SHP77 treated with DMSO at 0.1 percent for 48 hours (cell line): ENCODE measurements at regions not wholly inside any gene's neighbourhood (a gene's known extent, or its start where the extent isn't known, plus 50 kb on each side); places are given as distances from the start of the nearest gene placed in this dataset.

Source experiments
- DNase-seq: peaks from one replicate; lab custom pipeline; 2025; lab: John Stamatoyannopoulos, UW

DNA sequence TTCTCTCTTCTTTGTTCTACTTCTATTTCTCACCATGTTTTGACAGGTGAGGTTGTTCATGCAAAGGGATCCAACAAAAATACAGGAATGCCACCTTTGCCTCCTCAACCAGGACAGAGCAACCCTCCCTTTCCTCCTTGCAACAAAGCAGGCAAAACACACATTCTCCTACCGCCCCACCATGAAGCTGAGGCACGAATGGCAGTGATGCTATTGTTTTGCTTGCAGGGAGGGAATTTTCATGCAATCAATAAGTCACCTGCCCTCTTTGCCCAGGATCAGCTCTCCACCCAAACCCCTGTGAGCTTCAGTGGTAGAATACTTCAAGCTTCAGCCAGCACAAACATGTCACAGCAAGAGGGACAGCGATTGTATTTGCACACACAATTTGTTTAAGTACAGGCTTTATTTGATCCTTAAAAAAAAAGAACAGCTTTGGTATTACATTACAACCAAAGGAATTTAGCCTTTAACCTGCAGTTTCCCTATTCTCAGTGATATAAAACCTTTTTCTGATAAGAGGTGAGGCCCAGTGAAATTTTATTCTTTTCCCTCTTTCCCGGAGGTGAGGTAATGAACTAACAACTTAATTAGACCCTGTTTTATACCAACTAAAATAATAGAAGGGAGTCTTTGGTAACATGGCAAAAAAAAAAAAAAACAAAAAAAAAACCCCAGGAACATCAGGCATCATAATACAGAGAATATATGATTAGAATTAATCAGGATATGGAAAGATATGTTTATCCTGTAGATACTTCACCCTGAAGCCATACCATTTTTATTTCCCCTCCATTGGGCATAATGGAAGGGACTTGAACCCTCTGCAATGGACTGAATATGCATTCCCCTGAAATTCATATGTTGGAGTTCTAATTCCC is 87.0 kb upstream of the EEA1 start:
- no peak for DNase-seq

DNA sequence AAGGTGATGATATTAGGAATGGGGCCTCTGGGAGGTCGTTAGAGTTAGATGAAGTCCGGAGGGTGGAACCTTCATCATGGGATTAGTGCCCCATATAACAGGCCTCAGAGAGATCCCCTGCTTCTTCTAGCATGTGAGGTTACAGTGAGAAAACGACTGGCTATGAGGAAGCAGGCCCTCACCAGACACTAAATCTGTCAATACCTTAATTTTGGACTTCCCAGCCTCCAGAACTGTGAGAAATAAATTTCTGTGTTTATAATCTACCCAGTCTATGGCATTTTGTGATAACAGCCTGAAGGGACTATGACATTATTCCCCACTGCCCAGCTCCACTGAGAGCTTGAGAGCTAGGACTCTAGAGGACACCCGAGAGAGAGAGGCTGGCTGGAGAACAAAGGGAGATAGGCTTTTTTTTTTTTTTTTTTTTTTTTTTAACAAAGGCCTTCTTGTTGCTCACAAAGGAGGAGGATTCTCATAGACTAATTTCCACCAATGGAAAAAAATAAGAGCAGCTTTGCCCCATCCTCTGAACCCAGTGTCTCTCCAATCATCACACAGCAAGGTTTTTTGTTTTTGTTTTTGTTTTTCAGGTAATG is 87.8 kb upstream of the EEA1 start:
- DNase-seq = no peak

DNA sequence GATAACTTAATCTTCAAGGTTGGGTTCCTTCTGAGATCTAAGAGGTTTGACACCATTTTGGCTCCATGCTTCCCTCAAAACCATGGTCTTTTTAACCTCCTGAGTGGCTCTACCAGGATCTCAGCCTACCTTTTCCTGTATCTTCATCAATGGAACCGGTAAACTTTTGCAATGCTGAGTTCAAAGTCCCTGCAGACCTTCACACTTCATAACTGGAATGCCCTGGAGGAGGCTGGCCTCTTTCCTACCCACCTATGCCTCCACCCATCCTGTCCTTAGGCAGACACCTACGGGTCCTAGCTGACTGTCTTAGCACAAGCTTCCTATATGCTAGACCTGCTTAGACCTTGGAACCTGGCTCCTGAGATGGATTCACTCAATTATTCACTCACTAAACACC is 89.5 kb upstream of the EEA1 start:
- no peak for DNase-seq

DNA sequence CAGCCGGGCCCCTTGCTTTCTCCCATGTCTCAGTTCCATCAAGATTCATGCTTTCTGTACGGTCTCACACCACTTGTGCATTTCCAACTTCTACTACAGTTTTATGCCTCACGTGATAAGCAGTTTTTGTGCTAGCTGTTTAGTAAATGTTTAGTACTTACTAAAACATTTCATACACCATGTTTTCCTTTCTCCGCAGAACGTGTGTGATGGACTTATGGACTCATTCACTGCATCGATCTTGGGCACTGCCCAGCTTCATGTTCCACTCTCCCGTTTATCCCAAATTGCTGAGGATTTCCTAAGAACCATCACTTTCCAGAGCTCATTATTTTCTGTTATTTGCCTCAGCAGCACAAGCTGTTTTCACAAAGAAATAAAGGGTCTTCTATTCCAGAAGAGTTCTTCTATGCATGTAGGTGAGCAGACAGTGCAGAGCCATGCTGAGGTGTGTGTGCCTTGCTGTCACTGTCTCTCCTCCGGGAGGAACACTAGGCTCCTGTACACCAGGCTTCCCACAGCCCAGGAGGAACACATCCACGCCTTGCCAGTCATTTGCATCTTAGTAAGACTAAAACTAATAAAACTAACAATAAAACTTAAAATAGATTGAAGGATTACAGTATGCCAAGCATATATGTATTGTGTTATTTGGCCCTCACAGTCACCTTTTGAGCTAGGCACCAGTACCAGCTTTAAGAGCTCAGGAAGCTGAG is 90.3 kb upstream of the EEA1 start:
- DNase-seq = no peak

DNA sequence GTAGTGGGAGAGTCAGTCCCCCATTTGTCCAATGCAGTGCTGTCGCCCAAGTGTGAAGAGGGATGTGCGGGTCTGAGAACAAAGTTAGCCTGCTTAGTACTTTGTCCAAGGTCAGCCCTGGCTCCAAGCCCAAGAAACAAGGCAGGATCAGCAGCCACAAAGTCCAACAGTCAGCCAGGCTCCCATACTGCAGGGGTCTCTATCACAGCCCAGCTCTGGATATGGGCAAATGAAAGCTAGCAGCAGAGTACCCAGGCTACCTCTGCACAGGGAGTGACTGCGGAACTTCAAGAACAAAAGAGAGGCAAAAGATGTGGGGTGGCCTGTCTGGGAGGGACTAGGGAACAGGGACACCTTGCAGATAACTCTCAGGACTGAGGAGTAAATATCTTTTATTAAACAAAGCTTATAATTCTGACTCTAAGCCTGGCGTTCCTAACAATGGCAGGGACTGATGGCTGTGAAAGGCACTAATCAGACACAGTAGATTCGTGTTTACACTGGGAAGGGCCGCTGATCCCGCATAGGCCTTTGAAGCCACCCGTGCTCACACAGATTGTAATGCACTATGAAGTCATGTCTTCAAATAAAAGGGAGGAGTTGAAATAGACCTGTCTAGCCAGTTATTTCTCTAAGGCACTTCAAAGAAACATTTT is 91.0 kb upstream of the EEA1 start:
- no peak for DNase-seq

DNA sequence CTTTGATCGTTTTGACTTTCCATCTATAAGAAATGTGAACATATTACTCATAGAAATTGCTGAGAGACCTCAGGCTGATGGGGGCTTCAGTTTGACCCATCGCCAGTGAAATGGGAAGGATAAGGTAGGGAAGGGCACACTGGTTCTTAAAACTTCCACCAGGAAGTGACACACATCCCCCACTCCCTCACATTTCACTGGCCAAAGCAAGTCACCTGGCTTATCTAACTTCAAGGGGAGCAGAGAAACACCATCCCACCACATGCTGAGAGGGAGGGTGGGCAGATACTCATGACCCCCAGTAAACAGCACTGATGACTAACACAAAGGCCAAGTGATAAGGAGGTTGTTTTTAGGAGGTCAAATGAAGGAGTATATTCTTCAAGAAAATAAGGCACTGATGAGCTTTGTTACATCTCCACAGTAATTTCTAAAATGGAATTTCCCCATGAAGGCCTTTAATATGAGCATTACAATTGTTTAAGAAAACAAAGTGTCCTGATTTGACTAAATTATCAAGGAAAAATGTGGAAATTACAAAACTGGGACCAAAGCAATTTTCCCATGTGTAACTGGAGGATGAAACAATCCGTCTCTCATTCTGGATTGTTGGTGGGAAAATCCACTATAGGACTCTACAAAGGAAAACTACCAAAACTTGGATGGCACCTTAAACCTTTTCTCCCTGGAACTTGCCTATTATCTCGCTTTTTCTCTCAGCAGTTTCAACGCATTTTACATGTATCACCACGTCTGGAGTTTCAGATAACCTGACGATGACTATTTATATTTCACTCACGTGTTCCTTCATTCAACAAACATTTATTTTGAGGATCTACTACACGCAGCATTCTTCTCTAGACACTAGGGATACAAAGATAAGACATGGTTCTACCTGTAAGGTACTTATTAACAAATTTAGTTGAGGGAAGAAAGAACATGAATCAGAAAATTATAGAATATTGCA is 91.8 kb upstream of the EEA1 start:
- DNase-seq = no peak

DNA sequence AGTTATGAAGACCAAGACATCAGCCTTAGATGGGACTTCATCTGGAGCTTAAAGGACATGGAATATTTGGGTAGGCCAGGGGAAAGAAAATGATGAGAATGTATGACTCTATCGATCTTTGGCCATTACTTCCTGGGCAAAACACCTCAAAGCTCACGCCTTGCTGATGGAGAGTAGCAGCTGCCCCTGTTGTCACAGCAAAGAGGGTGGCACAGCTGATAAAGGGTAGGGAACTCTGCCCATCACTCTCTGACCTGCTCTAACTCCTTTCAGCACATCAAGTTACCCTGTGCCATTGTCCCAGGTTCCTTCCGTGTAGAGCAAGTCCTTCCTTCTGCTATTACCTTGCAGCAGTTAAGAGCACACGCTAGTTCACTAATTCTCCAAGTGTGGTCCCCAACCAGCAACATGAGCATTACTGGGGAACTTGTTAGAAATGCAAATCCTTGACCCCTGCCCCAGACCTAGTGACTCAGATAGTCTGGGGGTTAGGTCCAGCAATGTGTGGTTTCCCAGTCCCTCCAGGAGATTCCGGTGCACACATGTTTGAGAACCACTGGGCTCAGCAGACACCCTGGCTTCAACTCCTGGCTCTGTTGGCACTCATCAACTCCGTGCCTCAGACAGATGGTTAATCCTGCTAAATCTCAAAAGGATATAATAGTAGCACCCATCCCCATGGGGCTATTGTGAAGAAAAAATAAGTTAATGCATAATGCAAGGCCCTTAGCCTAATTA is 93.7 kb upstream of the EEA1 start:
- DNase-seq = no peak

DNA sequence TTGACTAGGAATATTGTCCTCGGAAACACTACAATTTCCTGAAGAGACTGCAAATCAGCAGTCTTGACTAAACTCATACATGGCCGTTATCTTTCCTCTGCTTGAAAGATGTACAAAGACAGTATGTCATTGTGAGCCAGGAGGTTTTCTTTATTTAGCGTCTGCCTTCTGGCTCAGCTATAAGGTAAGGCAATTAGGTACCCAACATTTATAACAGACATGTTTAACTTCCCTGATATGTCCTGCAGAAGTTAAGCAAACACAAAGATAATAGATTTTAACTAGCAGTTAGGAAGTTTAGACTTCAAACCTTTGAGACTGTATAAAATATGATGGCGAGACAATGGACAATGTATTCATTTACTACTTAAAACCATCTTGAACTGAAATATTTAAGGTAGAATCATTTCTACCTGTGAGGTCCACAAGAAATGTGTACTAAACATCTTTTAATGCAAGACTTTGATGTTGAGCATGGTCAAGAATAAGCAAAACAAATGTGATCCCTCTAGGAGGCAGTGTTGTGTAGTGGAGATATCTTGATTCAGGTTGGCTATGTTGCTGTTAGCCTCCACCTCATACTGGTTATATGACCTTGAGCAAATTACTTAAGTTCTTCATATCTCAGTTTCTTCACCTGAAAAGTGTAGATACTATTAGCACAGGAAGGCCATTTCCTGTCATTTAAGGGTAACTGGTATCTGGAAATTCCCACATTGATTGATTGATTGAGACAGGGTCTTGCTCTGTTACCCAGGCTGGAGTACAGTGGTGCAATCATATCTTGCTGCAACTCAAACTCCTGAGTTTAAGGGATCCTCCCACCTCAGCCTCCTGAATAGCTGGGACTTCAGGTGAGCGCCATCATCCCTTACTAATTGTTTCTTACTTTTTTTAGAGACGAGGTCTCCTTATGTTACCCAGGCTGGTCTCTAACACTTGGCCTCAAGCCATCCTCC is 96.3 kb upstream of the EEA1 start:
- DNase-seq = no peak

DNA sequence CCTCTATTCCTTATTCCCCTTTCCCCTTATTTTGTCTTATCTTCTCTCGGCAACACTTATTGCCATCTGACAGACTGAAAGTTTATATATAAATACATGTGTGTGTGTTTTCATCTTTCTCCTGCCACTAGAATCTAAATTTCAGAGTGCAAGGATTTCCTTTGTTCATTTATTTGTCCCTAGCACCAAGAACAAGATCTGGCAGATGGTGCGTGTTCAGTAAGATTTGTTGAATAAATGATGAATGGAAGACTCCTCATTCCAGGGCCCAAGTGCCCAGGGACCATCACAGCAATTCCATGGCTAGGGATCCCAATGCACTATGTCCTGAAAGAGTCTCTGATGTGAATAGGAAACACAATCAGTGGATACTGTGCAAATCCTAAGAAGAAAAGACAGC is 97.9 kb upstream of the EEA1 start:
- DNase-seq = no peak

DNA sequence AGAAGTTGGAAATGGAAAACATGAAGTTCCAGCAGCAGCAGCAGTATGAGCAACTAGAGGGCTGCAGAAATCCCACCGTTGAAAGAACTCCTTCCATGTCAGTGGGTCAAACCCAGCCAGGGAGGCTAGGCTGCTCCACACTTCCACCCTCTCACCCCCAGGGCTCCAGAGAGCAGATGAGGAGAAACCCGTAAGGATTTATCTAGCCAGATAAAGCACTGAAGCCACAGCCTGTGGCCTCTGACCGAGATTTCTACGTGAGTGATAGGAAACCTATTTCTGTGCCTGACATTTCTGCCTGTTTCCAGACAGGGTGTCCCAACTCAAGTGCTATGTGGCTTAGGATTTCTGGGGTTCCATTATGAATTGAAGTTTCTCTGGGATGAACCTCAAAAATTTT is 100.0 kb upstream of the EEA1 start:
- no peak for DNase-seq

DNA sequence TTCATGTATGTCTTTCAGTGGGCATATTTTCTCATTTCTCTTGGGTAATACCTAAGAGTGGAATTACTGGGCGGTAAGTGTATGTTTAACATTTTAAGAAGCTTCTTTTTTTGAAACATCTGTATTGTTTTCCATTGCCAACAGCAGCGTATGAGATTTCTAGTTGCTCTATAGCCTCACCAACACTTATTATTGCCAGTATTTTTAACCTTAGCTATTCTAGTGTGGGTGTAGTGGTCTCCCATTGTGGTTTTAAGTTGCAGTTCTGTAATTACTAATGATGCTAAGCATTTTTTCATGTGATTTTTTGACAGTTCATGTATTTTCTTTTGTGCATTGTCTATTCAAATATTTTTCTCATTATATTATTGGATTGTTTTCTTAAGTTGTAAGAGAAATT is 101.9 kb upstream of the EEA1 start:
- no peak for DNase-seq

DNA sequence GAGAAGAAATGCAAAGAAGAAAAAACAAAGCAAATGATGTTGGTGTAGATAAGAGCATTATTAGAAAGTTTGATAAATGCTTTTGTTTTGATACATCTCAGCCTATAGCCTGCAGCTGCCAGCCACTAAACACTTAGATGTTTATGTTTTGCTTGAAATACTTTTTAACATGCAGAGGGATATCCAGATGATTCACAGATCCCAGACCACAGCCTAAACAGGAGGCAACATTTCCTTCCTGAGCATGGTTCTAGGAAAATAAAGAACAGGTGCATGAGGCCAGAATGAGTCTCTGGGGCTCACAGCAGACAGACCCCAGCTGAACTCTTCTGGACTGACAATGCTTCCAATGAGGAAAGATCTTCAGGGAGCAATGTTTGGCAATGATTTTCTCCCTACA is 103.7 kb upstream of the EEA1 start:
- DNase-seq = no peak

DNA sequence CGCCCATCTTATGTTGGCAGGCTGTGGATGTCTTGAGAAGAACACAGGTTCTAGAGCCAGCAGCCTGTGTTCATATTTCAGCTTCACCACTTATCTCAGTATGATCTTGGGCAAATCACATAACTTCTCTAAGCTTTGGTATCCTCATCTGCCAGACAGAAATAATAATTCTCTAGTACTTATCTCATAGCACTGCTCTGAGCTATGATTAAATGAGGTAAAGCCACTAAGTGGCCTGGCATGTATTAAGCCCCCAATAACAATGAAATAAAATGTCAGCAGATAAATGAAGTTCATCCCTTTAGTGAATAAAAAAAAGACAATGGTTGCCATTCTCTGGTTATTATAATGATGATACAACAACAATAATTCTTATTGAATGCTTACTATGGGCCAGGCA is 104.9 kb upstream of the EEA1 start:
- no peak for DNase-seq

DNA sequence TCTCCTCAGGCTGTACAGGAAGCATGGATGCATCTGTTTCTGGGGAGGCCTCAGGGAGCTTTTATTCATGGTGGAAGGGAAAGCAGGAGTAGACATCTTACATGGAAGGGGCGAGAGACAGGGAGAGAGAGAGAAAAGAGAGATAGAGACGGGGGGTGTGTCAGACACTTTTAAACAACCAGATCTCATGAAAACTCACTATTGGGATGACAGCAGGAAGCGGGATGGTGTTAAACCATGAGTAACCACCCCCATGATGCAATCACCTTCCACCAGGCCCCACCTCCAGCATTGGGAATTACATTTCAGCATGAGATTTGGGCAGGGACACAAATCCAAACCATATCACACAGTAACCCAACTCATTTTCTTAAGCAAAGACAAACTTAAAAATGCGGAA is 110.0 kb upstream of the EEA1 start:
- DNase-seq = no peak

DNA sequence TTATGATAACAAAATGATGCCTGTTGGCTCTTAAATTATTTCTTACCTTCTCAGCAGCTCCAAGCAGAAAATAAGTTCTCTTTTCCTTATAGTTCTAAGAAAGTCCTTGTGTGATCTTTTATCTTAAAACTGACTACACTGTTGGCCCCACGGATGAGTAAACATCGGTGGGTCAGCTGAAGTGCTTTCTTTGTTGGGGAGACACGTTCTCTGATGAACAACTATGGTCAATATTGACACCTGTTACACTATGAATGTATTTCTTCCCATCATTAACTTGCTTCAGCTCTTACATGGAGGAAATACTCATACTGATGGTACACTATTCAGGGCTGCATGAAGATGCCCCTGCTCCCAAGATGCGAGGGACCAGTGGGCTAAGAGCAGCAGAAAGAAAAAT is 110.8 kb upstream of the EEA1 start:
- DNase-seq = no peak

DNA sequence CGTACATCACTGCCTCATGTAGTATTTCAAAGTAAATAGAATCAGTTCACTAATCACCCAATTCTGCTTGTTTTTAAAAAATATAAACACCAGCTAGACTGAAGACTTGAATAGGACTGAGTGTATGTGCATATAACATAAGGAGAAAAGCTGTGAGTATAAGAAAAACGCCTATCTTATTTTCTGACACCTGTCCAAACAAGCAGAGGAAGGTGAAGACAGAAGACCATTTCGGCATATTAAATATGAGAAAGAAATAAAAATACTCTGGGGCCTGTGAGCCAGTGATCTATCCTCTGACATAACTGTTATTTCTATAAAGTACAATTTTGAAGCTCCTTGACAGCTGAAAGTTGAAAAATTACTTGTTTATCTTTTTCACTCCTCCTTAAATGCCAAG is 111.3 kb upstream of the EEA1 start:
- no peak for DNase-seq

DNA sequence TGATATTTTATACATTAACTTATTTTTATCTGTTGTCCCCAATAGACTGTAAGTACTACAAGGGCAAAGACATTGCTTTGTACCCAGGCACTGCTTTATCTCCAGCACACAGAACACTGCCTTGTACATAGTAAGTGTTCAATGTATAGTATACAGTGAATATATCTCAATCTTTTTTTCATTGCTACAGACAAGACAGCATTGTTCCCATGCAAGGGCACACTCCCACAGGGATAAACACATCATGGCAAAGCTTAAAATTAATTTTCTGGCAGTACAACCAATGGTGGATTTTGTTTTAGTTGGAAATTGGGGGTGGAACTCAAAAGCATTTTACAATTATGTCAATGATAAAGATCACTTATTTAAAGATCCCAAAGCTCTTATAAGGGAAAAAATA is 112.3 kb upstream of the EEA1 start:
- DNase-seq = no peak

DNA sequence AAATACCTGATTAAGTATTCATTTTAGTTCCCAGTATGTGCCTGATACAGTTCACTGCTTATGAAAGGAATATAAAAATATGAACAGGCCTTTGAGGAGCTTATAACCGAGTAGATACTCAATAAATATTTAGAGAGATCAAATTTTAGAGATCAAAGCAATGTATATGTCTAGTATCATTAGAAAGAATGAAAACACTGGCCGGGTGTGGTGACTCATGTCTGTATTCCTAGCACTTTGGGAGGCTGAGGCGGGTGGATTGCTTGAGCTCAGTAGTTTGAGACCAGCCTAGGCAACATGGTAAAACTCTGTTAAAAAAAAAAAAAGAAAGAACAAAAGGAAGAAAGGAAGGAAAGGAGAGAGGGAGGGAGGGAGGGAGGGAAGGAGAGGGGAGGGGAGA is 113.2 kb upstream of the EEA1 start:
- DNase-seq = no peak

DNA sequence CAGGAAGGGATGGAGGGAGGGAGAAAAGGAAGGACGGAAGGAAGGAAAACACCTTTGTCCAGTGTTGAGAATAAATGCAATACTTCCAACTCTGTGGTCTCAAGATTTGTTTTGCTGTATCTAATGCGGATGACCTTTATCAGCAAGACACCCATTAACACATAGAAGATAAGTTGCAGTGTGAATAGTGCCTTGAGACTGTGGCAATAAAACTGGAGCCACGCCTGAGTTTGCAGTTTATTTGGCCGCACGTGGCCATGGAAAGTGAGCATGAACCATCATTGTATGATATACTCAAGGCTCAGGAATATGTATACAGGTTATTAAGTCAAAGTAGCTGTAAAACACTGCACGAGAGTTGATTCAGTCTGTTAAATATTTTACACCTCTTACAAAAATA is 113.6 kb upstream of the EEA1 start:
- no peak for DNase-seq
